ENCODE measurements at regions not wholly inside any gene's neighbourhood (a gene's known extent, or its start where the extent isn't known, plus 50 kb on each side); places are given as distances from the start of the nearest gene placed in this dataset.

GRCh38 chr5:104372376-104372775, 809.8 kb upstream of the NUDT12 start:
- TF ChIP-seq EZH2 (IDR thresholded peaks at IDR 0.05; ENCODE audit: borderline replicate concordance, insufficient read depth, low read depth, low read length, poor library complexity, severe bottlenecking), result no peak
- TF ChIP-seq CTCF (IDR thresholded peaks at IDR 0.05), result no peak
